ENCODE measurements at regions not wholly inside any gene's neighbourhood (a gene's known extent, or its start where the extent isn't known, plus 50 kb on each side); places are given as distances from the start of the nearest gene placed in this dataset.

GRCh38 chr13:104314926-104315535 is 1248.8 kb upstream of the SLC10A2 start:
- TF ChIP-seq, protein P1, sequence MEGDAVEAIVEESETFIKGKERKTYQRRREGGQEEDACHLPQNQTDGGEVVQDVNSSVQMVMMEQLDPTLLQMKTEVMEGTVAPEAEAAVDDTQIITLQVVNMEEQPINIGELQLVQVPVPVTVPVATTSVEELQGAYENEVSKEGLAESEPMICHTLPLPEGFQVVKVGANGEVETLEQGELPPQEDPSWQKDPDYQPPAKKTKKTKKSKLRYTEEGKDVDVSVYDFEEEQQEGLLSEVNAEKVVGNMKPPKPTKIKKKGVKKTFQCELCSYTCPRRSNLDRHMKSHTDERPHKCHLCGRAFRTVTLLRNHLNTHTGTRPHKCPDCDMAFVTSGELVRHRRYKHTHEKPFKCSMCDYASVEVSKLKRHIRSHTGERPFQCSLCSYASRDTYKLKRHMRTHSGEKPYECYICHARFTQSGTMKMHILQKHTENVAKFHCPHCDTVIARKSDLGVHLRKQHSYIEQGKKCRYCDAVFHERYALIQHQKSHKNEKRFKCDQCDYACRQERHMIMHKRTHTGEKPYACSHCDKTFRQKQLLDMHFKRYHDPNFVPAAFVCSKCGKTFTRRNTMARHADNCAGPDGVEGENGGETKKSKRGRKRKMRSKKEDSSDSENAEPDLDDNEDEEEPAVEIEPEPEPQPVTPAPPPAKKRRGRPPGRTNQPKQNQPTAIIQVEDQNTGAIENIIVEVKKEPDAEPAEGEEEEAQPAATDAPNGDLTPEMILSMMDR (IDR thresholded peaks at IDR 0.05; ENCODE audit: control extremely low read depth in 1 of 3, insufficient read depth in 1 of 3, low read depth in 1 of 3, low read length in 3 of 3) = no peak
- no peak for TF ChIP-seq JUND (IDR thresholded peaks at IDR 0.05; ENCODE audit: low read length)
- TF ChIP-seq SP1 (IDR thresholded peaks at IDR 0.05; ENCODE audit: low read depth, low read length) = no peak
- TF ChIP-seq GTF2F1 (IDR thresholded peaks at IDR 0.05; ENCODE audit: borderline replicate concordance, low read depth, low read length) = no peak
- TF ChIP-seq POLR2AphosphoS5 (IDR thresholded peaks at IDR 0.05; ENCODE audit: low read depth, low read length) = no peak
